A673 (cell line): ENCODE measurements at regions not wholly inside any gene's neighbourhood (a gene's known extent, or its start where the extent isn't known, plus 50 kb on each side); places are given as distances from the start of the nearest gene placed in this dataset.

Experiments
- BruUV-seq: library from RNA; stranded (reverse); fragments of 400-500 nt; replicated peaks from 2 replicates; lab custom pipeline; 2021; lab: Mats Ljungman, UMichigan
- CTCF ChIA-PET: fragments of 300-600 bp; sonication (Branson Sonifier 250); formaldehyde crosslinking; loops from one replicate; lab custom pipeline; 2022; ENCODE audit warnings: antibody characterized with exemption; lab: Charles Lee
- POLR2A ChIA-PET: fragments of 300-600 bp; sonication (Branson Sonifier 250); formaldehyde crosslinking; loops from one replicate; lab custom pipeline; 2022; ENCODE audit warnings: antibody characterized with exemption; ENCODE audit not compliant: low non-redundant PET; lab: Charles Lee
- DNase-seq: peaks from one replicate; pipeline ENCODE4 v3.0.0-alpha.2; 2015; ENCODE audit warnings: low spot score
- H3K27ac ChIP-seq: fragments of 200-600 bp; sonication (generic); 2 replicates; pipeline ENCODE4 v1.5.1; 2016; ENCODE audit warnings: mixed run types, low read depth, mild to moderate bottlenecking, mixed read lengths, antibody characterized with exemption, low read length; ENCODE audit not compliant: poor library complexity, severe bottlenecking
- H3K27me3 ChIP-seq: fragments of 200-600 bp; sonication (generic); replicated peaks from 2 replicates; pipeline ENCODE4 v1.6.1; 2017; ENCODE audit warnings: mixed run types, low read depth, mild to moderate bottlenecking, mixed read lengths, antibody characterized with exemption, low read length; ENCODE audit not compliant: insufficient read depth, poor library complexity
- H3K36me3 ChIP-seq: fragments of 200-600 bp; sonication (generic); 2 replicates; pipeline ENCODE4 v1.6.1; 2016; ENCODE audit warnings: mixed run types, mild to moderate bottlenecking, mixed read lengths, antibody characterized with exemption, low read length; ENCODE audit not compliant: insufficient read depth, poor library complexity, severe bottlenecking
- H3K4me1 ChIP-seq: fragments of 200-600 bp; sonication (generic); 2 replicates; pipeline ENCODE4 v1.6.1; 2017; ENCODE audit warnings: mixed run types, mild to moderate bottlenecking, mixed read lengths, antibody characterized with exemption, low read length; ENCODE audit not compliant: insufficient read depth, poor library complexity, severe bottlenecking
- H3K4me3 ChIP-seq: fragments of 200-600 bp; sonication (generic); 2 replicates; pipeline ENCODE4 v1.5.1; 2016; ENCODE audit warnings: low read depth, mixed run types, mild to moderate bottlenecking, mixed read lengths, low read length; ENCODE audit not compliant: poor library complexity, severe bottlenecking
- H3K9me3 ChIP-seq: fragments of 200-600 bp; sonication (generic); 2 replicates; pipeline ENCODE4 v1.6.1; 2016; ENCODE audit warnings: mixed run types, low read depth, mild to moderate bottlenecking, mixed read lengths, antibody characterized with exemption, low read length; ENCODE audit not compliant: poor library complexity, severe bottlenecking
- EZH2 ChIP-seq: fragments of 200-600 bp; sonication (generic); IDR thresholded peaks from 2 replicates; pipeline ENCODE4 v1.6.1; 2017; ENCODE audit warnings: borderline replicate concordance, low read depth, mild to moderate bottlenecking, mixed read lengths, antibody characterized with exemption, low read length; ENCODE audit not compliant: poor library complexity, severe bottlenecking
- intact Hi-C: fragments of 100-400 bp; cut with micrococcal nuclease; formaldehyde crosslinking; loops from one replicate; pipeline ENCODE4 v1.10.0; 2022; ENCODE audit not compliant: unreplicated experiment
- TF ChIP-seq, protein P1 (sequence below): fragments of 300-800, 200-600 bp; sonication (generic); conservative IDR thresholded peaks from 2 replicates; pipeline ENCODE4 v1.5.1; 2017; ENCODE audit warnings: low read depth, mild to moderate bottlenecking, antibody characterized with exemption, low read length, moderate library complexity, mixed read lengths

GRCh38 chr15:69903470-69904469 lies 193.9 kb downstream of the TLE3 start:
- ChIA-PET POLR2A (no interaction called here), CTCF (no interaction called here)
- H3K4me3 ChIP-seq, result no peak overlapping the region
- H3K27ac ChIP-seq, result no peak overlapping the region
- intact Hi-C loops, result no loop called here
- no peaks in the 10 kb centered on the region for H3K27me3 ChIP-seq
- no TSS peak for BruUV-seq
- no peak for TF ChIP-seq EZH2
- TF ChIP-seq, protein P1, sequence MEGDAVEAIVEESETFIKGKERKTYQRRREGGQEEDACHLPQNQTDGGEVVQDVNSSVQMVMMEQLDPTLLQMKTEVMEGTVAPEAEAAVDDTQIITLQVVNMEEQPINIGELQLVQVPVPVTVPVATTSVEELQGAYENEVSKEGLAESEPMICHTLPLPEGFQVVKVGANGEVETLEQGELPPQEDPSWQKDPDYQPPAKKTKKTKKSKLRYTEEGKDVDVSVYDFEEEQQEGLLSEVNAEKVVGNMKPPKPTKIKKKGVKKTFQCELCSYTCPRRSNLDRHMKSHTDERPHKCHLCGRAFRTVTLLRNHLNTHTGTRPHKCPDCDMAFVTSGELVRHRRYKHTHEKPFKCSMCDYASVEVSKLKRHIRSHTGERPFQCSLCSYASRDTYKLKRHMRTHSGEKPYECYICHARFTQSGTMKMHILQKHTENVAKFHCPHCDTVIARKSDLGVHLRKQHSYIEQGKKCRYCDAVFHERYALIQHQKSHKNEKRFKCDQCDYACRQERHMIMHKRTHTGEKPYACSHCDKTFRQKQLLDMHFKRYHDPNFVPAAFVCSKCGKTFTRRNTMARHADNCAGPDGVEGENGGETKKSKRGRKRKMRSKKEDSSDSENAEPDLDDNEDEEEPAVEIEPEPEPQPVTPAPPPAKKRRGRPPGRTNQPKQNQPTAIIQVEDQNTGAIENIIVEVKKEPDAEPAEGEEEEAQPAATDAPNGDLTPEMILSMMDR, result no peak
- no peak for DNase-seq
- no peaks in the 10 kb centered on the region for H3K36me3 ChIP-seq
- no peaks in the 10 kb centered on the region for H3K9me3 ChIP-seq
- no peaks in the 10 kb centered on the region for H3K4me1 ChIP-seq

- no peak overlapping the region for H3K4me3 ChIP-seq
- no peaks in the 10 kb centered on the region for H3K9me3 ChIP-seq
- H3K27me3 ChIP-seq, result no peaks in the 10 kb centered on the region
- CTCF ChIA-PET, result no interaction called here
- H3K36me3 ChIP-seq, result no peaks in the 10 kb centered on the region
- H3K27ac ChIP-seq, result no peak overlapping the region
- intact Hi-C loops, result no loop called here
- no peak for TF ChIP-seq EZH2
- TF ChIP-seq, protein P1, result no peak
- no TSS peak for BruUV-seq
- POLR2A ChIA-PET, result no interaction called here
- H3K4me1 ChIP-seq, result no peaks in the 10 kb centered on the region
- DNase-seq, result no peak
These were observed 191.2 kb downstream of the TLE3 start for GRCh38 chr15:69906256-69907185.

GRCh38 chr15:69908060-69908459 lies 189.7 kb downstream of the TLE3 start:
- Histone ChIP-seq H3K27ac (no peak overlapping the region), H3K27me3 (no peaks in the 10 kb centered on the region), H3K4me1 (no peaks in the 10 kb centered on the region), H3K9me3 (no peaks in the 10 kb centered on the region), H3K36me3 (no peaks in the 10 kb centered on the region), H3K4me3 (no peak overlapping the region)
- ChIA-PET CTCF (no interaction called here), POLR2A (no interaction called here)
- DNase-seq, result no peak
- intact Hi-C loops, result no loop called here
- TF ChIP-seq, protein P1, result no peak
- TF ChIP-seq EZH2, result no peak
- BruUV-seq, result no TSS peak
